GM18907 (cell line): ENCODE measurements at regions not wholly inside any gene's neighbourhood (a gene's known extent, or its start where the extent isn't known, plus 50 kb on each side); places are given as distances from the start of the nearest gene placed in this dataset.
"Not testable (repeated sequence)": the region's sequence is repeated elsewhere in the genome, so short reads cannot be mapped to it uniquely, and the experiment has no call there.

Experiments
- ATAC-seq: cut with Tn5 transposase; IDR thresholded peaks from one replicate; pipeline ENCODE4 v1.9.1; 2021; ENCODE audit warnings: mild to moderate bottlenecking, moderate library complexity; ENCODE audit not compliant: unreplicated experiment

DNA sequence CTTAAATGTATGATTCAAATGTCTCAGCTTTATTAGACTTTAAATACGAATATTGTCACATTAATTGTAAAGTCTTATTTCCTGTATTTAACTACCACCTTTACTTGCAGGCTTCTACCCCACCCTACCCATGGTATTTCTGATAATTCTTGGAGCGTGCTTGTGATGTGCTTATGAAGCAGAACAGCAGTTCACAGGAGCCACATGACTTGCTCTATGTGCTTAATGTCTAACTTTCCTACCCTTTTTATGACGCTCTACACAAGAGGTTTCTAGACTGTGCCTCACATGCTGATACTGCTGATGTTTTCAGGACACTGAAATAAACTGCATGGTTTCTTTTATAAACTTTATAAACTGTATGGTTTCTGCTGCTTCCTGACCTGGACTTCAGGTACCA is 553.5 kb upstream of the CCDC54 start:
- ATAC-seq: no peak

DNA sequence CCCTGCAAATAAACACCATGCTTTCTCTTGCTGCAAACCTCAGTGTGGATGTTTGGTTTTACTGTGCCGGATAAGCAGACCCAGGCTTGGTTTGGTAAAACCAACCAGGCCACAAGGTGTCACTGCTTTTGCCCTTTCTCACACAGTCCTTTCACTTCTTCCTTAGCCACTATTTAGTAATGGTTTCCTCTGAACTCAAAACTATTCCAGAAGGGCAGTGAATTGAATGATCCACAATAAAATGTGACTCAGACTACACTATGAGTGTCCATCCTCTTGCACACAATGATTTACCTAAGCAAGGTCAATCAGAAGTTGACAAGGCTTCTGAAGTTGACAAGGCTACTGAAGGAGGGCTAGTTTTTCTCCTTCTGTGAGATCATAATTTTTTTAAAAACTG is 552.4 kb upstream of the CCDC54 start:
- ATAC-seq: peak; percentile 70

DNA sequence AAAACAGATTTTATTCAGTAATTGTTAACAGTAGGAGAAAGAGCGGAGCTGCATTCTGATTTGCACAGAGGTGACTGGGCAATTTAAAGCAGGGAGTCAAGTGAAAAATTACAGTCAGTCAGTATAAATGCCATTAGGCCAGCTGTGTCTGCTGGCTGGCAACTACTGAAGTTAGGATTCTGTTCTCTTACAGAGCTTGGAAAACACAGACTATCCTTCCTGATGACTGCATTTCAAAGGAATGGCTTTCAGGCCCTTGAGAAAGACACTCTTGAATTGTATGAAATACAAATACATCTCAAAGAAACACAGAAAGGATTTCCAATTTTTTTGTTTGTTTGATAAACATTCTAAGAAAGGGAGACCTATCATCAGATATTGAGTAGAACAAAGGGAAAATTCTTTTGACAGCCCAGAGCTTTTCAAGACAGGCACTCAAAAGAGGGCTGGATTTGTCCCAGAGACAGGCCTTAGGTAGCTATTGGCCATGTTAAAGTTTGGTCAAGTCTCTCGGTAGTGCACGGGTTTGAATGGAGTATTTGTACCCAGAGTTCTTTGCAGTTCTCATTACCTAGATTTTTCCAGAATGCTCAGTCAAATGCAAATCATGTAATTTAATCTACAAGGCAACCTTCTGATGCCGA is 551.2 kb upstream of the CCDC54 start:
- no peak for ATAC-seq

DNA sequence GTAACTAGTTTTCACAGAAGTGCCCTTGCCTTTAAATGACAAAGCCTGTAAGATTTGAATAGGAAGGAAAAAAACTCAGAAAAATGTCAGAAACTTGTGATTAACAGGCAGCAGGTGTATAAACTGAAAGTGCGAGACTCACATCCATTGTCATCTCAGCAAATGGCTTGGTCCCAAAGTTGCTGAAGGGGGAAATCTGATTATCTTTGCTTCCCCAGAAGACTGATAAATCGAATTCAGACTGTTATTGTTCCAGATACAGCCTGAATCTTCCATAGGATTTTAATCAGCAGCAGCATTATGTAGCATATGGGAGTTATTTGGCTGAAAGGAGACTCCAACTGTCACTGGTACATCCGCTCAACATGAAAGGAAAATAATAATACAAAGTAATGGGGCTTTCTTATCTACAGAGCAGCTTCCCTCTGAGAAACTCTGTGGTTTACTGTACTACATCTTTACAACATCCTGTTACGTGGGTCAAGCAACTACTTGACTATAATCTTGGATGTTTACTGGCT is 550.4 kb upstream of the CCDC54 start:
- ATAC-seq: peak; percentile 44

DNA sequence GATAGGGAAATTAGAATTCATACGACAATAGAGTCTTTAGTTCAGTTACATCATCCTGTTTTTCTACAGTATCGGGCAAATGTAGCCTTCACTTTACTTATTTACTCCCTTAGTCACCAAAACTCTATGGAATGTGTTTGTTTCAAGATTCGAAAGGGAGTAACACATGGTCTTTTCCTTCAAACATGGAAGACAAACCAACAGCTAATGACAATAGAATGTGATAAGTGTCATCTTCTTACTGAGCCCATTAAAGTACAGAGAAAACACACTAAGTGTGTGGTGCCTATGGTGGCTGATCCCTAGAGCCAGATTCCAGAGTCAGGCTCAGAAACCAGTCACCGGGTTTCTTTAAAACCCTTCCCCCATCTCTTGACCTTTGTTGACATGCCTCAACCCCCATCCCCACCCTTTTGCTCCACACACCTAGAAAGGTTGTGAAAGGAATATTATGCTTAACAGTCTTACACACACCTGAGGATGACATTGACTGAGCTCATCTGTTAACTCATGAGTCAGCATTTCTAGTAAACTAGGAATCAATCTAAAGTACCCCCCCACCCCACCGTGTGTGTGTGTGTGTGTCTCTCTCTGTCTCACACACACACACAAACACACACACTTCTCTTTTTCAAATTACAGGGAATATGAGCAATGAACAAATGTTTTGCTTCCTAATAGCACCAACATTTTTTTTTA is 549.6 kb upstream of the CCDC54 start:
- no peak for ATAC-seq

DNA sequence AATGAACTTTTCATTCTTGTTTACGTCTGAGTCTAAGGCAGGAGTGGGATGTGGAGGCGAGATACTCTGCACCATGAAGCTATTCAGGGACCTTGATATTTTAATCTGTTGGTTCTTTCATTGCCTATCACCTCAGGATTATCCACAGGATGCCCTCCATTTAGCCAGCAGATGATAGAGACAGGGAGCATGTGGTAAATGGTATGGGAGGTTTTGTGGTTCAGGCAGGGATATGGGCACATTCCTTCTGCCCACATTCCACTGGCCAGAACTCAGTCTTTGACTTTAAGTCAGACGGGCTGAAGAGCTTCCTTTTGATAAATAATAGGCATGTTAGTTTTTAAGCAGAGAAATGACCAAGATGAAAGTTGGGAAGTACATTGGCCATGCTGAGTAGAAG is 548.0 kb upstream of the CCDC54 start:
- no peak for ATAC-seq

DNA sequence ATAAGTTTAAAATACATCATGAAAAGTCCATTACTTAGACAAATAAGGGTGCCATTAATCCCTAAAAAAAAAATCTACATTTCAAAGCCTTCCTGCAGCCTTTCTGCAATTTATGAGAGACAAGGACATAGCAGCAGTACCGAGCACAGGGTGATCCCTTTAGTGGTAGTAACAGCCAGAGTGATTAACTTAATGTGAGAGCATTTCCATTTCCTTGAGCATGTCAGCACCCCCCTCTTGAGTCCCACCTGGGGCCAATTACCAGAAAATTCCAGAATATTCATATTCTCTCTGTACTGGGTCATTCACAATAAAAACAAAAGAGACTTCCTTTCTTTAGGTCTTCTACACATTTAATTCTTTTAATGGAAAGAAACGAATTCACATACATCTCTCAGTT is 546.9 kb upstream of the CCDC54 start:
- ATAC-seq: no peak

DNA sequence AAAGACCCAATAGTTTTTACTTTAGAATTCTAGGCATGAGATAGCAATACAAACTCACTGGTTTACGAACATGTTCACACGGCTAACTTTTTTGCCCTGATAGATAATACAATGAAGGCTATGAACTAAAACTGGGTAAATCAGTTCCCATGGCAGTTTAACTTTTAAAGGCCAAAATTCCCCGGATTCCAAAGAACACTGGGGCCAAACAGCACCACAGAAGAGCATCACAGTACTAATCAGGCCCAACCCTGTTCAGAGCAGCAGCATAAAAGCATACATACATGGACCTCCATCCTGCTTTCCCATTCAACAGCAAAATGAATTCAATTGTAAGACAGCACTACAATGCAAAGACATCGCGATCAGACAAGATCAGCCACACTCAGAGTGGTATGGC is 540.3 kb upstream of the CCDC54 start:
- no peak for ATAC-seq

DNA sequence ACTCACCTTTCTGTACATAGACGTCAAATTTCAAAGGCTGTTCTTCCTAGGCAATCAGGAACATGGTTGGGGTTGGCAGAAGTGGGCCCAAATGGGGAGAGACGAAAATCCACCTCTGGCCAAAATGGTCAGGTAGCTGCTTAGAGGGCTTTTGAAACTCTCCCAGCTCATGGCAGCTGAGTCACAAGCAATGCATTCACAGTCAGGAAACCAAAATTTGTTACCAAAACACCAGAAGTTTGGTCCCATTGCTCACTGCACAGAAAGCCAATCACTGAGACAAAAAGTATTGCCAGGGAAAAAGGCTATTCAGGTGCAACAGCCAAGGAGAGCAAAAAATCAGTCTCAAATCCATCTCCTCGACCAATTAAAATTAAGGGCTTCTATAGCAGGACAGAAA is 539.6 kb upstream of the CCDC54 start:
- ATAC-seq: no peak

DNA sequence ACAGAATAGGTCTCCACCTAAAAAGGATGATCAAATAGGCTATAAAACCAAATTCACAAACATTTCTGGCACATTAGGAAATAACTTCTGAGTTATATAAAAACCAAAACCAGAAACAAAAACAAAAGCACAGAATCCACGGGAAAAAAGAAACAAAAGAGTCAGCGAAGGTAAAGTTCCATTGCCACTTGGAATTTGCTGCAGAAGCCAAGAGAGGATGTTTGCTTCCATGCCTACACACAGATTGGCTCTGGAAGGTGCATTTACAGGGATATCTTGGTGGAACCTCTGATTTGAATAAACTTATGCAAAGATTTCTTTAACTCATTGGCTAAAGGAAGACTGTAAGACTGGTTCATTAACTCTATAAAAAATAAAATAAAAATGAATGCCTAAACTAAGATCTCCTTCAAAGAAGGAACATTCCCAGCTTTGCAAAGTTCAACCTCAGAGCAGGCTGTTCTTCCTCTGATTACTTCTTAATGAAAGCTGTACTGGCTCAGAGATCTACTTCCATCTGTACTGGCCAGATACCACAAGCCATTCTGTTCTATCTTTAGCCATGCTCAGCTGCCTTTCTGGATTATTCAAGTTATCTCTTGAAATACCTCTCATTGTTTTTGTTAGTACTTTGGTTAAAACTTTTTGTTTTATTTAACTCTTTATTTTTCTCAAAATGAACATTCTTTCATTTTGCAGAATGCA is 537.5 kb upstream of the CCDC54 start:
- ATAC-seq: no peak

DNA sequence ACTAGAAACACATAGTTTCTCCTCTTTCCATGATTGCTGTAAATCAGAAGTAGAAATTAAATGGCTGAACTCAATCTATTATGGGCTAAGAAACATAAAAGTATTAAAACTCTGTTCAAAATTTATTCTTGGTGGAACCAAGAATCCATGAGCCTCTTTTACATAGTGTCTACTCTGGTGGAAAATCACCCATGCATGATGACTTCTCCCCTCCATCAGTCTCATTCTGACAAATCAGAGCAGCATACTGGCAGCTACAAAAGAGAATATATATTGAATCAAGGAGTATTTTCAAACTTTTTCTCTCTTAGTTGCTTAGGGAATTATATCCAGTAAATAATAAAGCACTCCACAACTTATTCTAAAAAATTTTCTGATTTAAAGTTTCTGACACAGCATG is 536.9 kb upstream of the CCDC54 start:
- no peak for ATAC-seq

DNA sequence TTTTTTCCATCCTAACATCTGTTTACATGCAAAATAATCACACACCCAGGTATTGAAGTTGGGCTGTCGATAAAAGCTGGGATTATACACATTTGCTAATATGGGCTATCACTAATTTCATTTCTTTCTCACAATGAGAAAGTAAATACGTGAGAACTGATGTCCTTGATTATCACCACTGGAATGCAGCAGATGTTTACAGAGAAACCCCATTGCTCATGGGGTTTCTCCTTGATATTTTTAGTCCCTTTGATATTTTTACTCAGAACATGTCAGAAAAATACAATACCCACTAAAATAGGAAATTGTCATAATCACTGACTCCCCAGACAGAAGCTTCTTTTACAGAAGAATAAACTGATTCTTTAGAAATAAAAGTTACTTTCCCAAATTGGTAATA is 535.1 kb upstream of the CCDC54 start:
- no peak for ATAC-seq

DNA sequence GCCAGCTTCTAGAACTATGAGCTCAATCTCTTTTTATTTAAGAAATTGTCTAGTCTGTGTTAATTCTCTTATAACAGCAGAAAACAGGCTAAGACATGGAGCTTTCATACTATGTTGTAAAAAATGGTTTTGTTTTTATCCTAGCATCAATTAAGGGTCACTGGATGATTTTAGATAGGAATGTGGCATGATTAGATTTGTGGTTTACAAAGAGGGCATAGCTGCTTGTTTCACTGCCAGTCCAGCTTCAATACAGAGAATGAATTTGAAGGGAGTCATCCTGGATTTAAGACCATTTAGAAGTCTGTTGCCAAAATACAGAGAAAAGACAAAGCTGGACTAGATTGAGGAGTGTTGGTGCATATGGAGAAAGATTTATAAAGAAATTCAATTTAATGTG is 532.6 kb upstream of the CCDC54 start:
- no peak for ATAC-seq

DNA sequence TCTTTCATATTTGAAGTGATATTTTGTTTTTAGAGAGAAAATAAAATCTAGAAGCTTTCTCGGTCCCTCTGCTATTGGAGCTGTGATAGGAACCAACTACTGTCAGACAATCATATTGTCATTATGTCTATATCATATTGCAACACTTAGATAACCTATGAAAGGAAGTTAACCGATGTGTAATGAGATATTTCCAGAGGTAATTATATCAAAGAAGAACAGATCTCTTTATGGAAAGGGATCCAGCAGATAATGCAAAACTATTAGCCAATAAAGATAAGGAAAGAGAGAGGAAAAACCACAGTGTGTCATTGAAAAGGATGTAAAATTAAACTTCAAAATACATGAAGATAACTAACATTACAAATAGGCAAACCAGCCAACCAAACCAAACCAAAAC is 529.1 kb upstream of the CCDC54 start:
- no peak for ATAC-seq

DNA sequence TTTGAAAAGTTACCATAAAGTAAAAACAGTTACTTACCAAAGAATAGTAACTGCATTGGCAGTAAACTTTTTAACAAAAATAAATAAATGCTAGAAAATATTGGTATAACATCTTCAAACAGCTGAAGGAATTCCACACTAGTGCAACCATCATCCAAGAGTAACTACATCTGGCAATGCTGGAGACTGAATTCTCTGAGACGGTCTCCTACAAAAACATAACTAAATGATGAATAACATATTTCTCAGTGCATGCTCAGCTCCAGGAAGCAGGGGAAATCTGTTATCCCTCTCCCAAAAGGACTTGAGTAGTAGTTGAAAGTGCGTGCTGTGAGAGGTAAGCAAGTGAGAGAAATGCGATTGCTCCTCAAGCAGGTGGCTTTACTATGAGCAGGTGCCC is 526.8 kb upstream of the CCDC54 start:
- no peak for ATAC-seq

DNA sequence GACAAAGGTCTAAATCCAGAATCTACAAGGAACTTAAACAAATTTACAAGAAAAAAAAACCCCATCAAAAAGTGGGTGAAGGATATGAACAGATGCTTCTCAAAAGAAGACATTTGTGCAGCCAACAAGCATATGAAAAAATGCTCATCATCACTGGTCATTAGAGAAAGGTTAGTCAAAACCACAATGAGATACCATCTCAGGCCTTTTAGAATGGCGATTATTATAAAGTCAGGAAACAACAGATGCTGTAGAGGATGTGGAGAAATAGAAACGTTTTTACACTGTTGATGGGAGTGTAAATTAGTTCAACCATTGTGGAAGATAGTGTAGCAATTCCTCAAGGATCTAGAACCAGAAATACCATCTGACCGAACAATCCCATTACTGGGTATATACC is 518.9 kb upstream of the CCDC54 start:
- ATAC-seq: not testable (repeated sequence)

DNA sequence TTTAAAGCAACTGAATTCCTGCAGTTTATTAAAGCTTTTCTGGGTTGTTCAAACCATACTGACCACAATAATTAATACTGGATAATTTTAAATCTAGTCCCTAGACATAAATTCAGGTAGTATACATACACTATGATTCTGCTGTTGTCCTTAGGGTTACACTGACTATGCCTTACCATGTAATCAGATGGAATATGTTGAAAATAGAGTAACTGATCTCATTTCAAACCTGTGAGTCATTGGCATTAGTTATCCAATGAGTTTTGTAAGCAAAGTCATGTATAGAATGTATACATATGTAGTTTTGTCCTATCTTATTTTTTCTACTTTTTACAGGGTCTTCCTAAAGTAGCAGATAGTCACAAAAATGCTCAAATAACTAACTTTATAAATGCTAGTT is 517.1 kb upstream of the CCDC54 start:
- no peak for ATAC-seq

DNA sequence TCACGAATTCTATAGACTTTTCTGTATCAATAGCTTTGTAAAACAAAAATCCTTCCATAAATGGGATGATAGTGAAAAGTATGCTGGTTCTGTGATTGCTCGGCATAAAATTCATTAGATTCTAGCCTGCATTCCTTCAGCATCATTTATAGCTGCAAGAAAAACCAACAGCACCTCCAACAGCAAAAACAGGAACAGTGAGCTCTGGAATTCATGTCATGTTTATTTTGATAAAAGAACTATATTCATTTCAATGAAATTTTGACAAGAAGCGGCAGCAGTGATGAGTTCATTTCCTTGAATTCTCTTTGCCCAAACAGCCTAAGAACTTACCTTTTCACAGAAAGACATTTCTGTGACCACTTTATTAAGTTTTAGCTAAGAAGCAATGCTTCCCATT is 515.2 kb upstream of the CCDC54 start:
- no peak for ATAC-seq

DNA sequence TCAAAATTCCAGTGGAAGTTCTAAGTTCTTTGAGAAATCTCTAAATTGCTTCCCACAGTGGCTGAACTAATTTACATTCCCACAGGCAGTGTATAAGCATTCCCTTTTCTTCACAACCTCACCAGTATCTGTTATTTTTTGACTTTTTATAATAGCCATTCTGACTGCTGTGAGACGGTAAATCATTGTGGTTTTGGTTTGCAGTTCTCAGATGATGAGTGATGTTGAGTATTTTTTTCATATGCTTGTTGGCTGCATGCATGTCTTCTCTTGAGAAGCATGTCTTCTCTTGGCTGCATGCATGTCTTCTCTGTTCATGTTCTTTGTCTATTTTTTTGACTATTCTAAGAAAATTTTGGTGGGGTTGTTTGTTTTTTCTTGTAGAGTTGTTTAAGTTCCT is 499.6 kb upstream of the CCDC54 start:
- no peak for ATAC-seq

DNA sequence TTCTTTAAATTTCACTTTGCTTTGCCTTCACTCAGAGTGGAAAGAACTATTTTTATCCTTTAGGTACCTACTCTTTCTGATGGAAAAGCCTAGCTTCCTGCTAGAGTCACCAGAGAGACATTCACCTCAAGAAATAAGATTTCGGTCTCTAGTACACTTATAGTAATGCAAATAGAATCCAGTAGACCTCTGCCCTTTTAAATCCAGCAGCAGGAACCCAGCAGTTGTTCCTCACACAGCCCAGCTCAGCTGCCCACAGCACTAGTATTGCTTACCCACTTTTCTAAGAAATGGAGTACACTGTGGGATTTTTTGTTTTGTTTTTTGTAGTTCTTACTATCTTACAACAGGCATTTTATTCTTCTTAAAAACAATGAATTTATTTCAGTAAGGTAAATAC is 497.0 kb upstream of the CCDC54 start:
- ATAC-seq: no peak

DNA sequence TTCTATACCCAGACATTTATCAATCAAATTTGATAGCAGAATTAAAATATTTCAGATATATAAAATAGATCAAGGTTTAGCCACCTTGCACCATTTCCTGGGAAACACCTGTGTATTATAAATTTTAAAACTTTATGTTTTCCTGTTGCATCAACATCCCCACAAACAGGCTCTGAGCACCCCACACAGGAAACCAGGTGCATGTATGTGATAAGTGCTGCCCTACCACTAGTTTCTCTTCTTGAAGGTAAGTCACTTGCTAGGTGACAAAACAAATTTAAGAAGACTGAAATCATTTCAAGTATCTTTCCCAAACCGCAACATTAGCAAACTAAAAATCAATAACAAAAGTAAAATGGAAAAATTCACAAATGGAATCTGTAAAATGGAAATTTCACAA is 496.1 kb upstream of the CCDC54 start:
- ATAC-seq: no peak

DNA sequence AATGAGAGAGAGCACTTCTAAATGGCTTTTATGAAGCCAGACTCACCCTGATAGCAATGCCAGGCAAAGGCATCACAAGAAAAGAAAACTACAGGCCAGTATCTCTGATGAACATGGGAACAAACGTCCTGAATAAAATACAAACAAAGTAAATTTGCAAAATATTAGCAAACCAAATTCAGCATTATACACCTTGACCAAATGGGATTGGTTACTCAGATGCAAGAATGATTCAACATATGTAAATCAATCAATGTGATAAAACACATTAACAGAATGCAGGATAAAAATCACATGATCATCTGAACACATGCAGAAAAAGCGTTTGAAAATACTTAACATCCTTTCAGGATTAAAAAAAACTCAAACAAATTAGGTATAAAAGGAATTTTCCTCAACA is 494.9 kb upstream of the CCDC54 start:
- no peak for ATAC-seq
